Fibroblast of villous mesenchyme (primary cell): ENCODE measurements at regions not wholly inside any gene's neighbourhood (a gene's known extent, or its start where the extent isn't known, plus 50 kb on each side); places are given as distances from the start of the nearest gene placed in this dataset.

ENCODE experiments used
- DNase-seq: peaks from one replicate; pipeline ENCODE4 v3.0.0-alpha.2; 2010; ENCODE audit warnings: low read depth
- H3K4me3 ChIP-seq: 2 replicates; pipeline ENCODE4 v1.5.1; 2011; ENCODE audit warnings: low read depth, mild to moderate bottlenecking, low read length
- TF ChIP-seq, protein P1 (sequence below): IDR thresholded peaks from 2 replicates; pipeline ENCODE4 v1.5.1; 2012; ENCODE audit warnings: low read depth, mild to moderate bottlenecking, low read length; ENCODE audit not compliant: insufficient read depth

DNA sequence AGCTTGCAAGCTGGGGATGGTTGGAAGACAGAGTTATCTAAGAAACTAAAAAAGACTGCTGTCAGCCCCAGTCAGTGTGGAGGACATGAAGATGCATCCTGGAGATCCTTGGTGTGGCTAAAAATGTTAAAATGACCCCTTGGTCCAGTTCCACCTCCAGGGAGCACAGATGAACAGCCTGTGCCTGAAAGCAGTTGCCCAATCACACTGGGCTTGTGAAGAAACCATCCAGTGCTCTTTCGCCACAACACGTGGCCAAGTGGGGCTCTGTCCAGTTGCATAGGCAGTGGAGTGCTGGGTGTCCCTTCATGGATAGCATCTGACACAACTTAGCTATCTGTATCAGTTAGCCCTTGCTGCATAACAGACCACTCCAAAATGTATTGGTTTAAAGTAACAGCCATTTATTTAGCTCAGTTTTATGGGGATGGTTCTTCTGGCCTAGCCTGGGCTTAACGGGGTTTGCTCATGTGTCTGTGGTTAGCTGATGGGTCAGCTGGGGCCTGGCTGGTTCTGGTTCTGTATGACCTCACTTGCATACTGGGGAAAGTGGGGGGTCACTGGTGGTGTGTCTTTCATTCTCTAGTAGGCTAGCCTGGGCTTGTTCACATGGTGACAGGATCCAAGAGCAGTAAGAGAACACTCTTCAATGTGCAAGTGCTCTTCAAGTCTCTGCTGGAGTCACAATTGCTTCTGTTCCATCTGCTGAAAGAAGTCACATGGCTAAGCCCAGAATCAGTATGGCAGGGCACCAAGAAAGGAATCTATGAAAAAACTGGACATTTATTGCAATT lies 226.2 kb downstream of the PDCD6IP start:
- TF ChIP-seq, protein P1, sequence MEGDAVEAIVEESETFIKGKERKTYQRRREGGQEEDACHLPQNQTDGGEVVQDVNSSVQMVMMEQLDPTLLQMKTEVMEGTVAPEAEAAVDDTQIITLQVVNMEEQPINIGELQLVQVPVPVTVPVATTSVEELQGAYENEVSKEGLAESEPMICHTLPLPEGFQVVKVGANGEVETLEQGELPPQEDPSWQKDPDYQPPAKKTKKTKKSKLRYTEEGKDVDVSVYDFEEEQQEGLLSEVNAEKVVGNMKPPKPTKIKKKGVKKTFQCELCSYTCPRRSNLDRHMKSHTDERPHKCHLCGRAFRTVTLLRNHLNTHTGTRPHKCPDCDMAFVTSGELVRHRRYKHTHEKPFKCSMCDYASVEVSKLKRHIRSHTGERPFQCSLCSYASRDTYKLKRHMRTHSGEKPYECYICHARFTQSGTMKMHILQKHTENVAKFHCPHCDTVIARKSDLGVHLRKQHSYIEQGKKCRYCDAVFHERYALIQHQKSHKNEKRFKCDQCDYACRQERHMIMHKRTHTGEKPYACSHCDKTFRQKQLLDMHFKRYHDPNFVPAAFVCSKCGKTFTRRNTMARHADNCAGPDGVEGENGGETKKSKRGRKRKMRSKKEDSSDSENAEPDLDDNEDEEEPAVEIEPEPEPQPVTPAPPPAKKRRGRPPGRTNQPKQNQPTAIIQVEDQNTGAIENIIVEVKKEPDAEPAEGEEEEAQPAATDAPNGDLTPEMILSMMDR = no peak
- H3K4me3 ChIP-seq = no peak overlapping the region
- DNase-seq = no peak

DNA sequence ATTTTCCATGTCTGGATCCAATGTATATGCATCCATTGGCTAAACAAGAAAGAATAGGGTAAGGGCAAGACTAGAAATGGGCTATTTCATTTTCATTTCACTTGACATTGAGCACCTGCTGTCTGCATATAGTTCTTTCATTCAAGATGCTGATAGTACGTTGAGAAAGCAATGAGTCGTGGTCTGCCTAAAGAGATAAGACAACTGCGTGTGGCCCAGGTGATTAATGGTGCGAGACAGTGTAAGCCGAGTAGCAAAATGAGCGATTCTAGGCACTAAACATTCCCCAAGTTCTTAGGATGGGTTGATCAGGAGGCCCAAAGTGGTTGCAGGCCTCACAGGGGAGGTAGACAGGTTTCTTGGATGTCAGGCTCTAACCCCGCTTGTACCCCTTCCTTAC lies 235.4 kb downstream of the PDCD6IP start:
- no peak for DNase-seq
- TF ChIP-seq, protein P1 = no peak
- H3K4me3 ChIP-seq = no peak overlapping the region

DNA sequence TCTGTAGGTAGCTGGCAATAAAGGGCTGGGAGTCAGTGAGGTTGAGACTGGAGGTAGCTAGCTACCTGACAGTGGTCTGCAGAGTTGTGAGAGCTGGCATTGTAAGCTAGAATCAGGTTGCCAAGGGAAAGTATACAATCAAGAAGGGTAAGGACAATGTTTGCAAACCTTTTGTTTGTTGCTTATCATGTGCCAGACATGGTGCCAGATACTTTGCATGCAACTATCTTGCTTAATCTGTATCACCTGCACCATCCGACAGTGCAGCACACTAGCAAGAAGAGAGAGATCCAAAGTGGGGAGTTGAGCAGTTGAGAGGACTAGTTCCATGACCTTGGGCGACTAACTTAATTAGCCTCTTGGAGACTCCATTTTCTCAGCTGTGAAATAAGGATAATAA lies 236.4 kb downstream of the PDCD6IP start:
- H3K4me3 ChIP-seq = no peak overlapping the region

DNA sequence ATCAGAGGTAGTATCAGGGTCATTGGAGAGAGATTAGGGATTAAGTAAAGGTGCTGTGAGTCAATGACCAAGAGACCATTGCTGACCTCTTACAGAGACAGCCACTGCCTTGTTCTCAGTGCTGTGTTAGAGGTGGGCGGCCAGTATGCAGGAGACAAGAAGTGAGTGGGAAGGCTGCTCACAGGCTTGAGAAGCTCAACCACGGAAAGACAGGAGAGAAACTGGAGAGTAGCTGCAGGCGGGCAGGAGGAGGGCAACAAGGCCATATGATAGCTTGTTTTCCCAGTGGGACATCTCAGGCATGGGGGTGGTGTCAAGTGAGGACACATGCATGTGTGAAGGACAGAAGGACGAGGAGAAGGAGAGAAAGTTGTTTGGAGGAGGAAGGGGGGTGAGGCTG lies 237.3 kb downstream of the PDCD6IP start:
- H3K4me3 ChIP-seq = no peak overlapping the region
- no peak for DNase-seq
- TF ChIP-seq, protein P1 = no peak

More for the DNA sequence above, 236.4 kb downstream of the PDCD6IP start:
- DNase-seq = no peak
- TF ChIP-seq, protein P1 = no peak

DNA sequence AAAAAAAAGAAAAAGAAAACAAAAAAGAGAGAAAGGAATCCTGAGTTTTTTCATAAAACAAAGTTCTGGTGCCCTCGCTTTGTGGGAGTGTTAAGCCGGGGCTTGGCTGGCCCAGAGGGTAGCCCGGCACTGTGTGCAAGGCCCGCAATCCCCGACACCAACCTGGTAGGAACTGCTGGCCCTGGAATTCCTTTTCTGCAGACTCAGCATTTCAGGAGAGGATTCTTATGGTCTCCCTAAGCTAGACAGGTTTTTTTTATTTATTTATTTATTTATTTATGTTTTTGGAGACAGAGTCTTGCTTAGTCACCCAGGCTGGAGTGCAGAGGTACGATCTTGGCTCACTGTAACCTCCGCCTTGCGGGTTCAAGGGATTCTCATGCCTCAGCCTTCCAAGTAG lies 238.8 kb downstream of the PDCD6IP start:
- DNase-seq = no peak
- H3K4me3 ChIP-seq = no peak overlapping the region
- TF ChIP-seq, protein P1 = no peak

DNA sequence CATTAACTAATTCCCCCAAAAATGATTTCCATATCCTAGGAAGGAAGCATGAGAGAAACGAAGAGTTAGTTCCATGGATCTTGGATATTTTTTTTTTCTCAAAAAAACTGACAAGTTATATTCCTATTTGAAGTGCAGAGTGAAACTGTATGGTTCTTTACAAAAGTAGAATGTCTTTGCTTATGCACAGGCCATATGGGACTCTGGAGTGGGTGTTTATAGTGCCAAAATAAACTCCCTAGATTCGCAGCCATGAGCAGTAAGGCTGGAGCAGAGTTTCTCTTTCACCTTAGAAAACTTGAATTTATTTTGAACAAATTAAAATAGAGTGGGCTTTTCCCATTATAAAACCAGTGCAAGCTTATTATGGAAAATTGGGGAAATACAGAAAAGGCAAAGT lies 239.7 kb downstream of the PDCD6IP start:
- TF ChIP-seq, protein P1 = no peak
- no peak overlapping the region for H3K4me3 ChIP-seq
- no peak for DNase-seq

DNA sequence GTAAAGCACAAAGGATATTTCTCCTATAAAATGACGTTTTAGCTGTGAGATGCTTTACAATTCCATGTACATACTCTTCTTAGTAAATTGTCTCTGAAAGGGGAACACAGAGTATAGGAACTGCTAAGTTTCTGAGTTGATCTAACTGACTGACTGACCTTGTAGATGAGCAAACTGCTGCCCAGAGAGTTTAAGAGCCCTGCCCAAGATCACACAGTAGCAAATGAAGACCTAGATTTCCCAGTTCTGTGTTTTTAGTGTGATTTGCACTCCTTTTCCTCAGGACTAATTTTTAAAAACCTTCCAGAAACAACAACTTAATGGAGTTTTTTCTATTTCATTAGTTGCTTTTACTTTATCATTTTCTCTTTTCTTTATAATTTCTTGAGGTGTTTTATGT lies 247.7 kb downstream of the PDCD6IP start:
- no peak for DNase-seq
- TF ChIP-seq, protein P1 = no peak
- no peak overlapping the region for H3K4me3 ChIP-seq
